ENCODE measurements at regions not wholly inside any gene's neighbourhood (a gene's known extent, or its start where the extent isn't known, plus 50 kb on each side); places are given as distances from the start of the nearest gene placed in this dataset.
"Not testable (repeated sequence)": the region's sequence is repeated elsewhere in the genome, so short reads cannot be mapped to it uniquely, and the experiment has no call there.

DNA sequence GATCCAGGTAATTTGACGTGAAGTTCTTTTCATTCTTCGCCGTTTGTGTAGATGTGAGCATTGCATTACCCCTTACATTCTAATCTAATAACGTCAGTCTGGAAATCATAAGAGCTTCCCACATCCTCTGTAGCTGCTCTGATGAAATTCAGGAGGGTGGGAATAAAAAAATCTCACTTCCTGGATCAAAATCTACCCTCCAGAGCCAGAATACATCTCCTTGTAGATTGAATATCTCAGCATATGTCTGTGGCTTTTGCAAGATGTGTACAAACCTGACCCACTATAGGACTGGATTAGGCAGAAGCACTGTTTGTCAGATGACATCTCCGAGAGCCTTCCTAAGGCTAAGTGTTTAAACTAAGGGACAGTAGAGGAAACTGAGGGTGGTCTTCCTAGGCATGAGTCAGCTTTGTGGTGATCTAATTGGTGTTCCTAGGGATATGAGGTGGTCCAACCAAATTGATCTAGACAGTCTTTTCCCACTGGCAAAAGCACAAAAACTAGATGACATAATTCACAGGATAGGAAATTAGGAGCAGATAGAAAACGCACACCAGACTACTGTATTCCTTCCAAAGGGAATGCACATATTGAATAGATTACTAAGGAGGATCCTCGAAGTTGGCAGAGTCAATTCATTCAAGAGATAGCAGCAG, 216.3 kb upstream of the LRTM1 start:
- no peak for DNase-seq (ENCODE audit: extremely low read depth, low read depth)
- no peak overlapping the region for H3K4me3 ChIP-seq (replicated peaks; ENCODE audit: low read depth, low read length)

GRCh38 chr3:55143336-55143735, 215.5 kb upstream of the LRTM1 start:
- TF ChIP-seq CTCF (IDR thresholded peaks at IDR 0.05; ENCODE audit: low read depth, low read length, missing control alignments) = no peak
- DNase-seq (ENCODE audit: extremely low read depth, low read depth) = no peak
- H3K4me3 ChIP-seq (replicated peaks; ENCODE audit: low read depth, low read length) = no peak overlapping the region

More for the DNA sequence above, 216.3 kb upstream of the LRTM1 start:
- TF ChIP-seq CTCF (IDR thresholded peaks at IDR 0.05; ENCODE audit: low read depth, low read length, missing control alignments) = no peak

GRCh38 chr3:55136291-55136690, 208.4 kb upstream of the LRTM1 start:
- not testable (repeated sequence) for H3K4me3 ChIP-seq (replicated peaks; ENCODE audit: low read depth, low read length)

GRCh38 chr3:55128225-55128823, 200.5 kb upstream of the LRTM1 start:
- no peak for TF ChIP-seq CTCF (IDR thresholded peaks at IDR 0.05; ENCODE audit: low read depth, low read length, missing control alignments)
- no peak overlapping the region for H3K4me3 ChIP-seq (replicated peaks; ENCODE audit: low read depth, low read length)
- peak; percentile 87 for DNase-seq (ENCODE audit: extremely low read depth, low read depth)

More at GRCh38 chr3:55136291-55136690, 208.4 kb upstream of the LRTM1 start:
- not testable (repeated sequence) for DNase-seq (ENCODE audit: extremely low read depth, low read depth)

DNA sequence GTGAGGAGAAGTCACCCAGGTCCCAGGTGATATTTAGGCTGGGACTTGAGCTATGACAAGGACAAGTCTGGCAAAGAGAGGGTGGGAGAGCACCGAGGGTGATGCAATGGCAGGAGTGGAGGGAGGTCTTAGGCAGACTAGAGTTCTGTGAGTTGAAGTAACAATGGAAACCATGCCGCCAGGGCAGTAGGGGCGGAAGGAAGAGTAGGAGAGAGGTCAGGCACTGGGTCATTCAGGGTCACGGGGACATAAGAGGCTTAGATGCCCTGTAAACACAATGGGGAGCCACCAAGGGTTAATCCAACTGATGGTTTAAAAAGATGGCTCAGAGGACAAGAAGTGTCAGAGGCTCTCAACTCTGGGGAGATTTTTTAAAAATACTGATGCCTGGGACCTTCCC, 199.7 kb upstream of the LRTM1 start:
- no peak overlapping the region for H3K4me3 ChIP-seq (replicated peaks; ENCODE audit: low read depth, low read length)
- DNase-seq (ENCODE audit: extremely low read depth, low read depth) = no peak
- TF ChIP-seq CTCF (IDR thresholded peaks at IDR 0.05; ENCODE audit: low read depth, low read length, missing control alignments) = no peak

DNA sequence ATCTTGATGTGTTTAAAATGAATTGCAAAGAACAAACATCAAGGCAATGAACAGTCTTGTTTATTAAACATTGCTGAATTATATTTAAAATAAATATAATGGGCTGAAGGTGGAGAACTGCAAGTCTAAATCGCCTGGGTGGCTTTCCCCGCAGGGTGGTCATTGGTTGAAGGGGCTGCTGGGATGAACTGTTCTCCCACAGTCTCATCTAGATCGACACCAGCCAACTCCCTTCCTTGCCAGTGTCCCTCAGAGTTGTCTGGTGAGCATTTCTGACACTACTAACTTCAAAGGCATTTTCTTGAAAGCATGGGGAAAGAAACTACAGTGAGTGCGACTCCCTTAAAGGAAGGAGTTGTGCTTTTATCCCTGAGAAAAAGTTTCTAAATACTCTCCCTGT, 196.5 kb upstream of the LRTM1 start:
- no peak for DNase-seq (ENCODE audit: extremely low read depth, low read depth)
- no peak overlapping the region for H3K4me3 ChIP-seq (replicated peaks; ENCODE audit: low read depth, low read length)
- TF ChIP-seq CTCF (IDR thresholded peaks at IDR 0.05; ENCODE audit: low read depth, low read length, missing control alignments) = no peak
